Nephron progenitor cell (in vitro differentiated cells): ENCODE measurements at regions not wholly inside any gene's neighbourhood (a gene's known extent, or its start where the extent isn't known, plus 50 kb on each side); places are given as distances from the start of the nearest gene placed in this dataset.

Source experiments
- DNase-seq: peaks from one replicate; pipeline ENCODE4 v3.0.0; 2021
- H3K27ac Mint-ChIP-seq: 2 replicates; pipeline ENCODE4 v1.8.0; 2021; ENCODE audit warnings: mild to moderate bottlenecking, moderate library complexity, mixed read lengths
- H3K27me3 Mint-ChIP-seq: 2 replicates; pipeline ENCODE4 v1.8.0; 2021; ENCODE audit warnings: mild to moderate bottlenecking, low read depth, mixed read lengths; ENCODE audit not compliant: poor library complexity
- H3K36me3 Mint-ChIP-seq: 2 replicates; pipeline ENCODE4 v1.8.0; 2021; ENCODE audit warnings: low read depth, mixed read lengths
- H3K4me1 Mint-ChIP-seq: 2 replicates; pipeline ENCODE4 v1.8.0; 2021; ENCODE audit warnings: mixed read lengths
- H3K4me3 Mint-ChIP-seq: 2 replicates; pipeline ENCODE4 v1.8.0; 2021; ENCODE audit warnings: mild to moderate bottlenecking, moderate library complexity, mixed read lengths
- H3K9me3 Mint-ChIP-seq: 2 replicates; pipeline ENCODE4 v1.8.0; 2021; ENCODE audit warnings: mild to moderate bottlenecking, moderate library complexity, mixed read lengths
- TF ChIP-seq, protein P1 (sequence below): fragments of 200-600 bp; sonication (generic); IDR thresholded peaks from 2 replicates; pipeline ENCODE4 v1.5.0; 2021; ENCODE audit warnings: antibody characterized with exemption

DNA sequence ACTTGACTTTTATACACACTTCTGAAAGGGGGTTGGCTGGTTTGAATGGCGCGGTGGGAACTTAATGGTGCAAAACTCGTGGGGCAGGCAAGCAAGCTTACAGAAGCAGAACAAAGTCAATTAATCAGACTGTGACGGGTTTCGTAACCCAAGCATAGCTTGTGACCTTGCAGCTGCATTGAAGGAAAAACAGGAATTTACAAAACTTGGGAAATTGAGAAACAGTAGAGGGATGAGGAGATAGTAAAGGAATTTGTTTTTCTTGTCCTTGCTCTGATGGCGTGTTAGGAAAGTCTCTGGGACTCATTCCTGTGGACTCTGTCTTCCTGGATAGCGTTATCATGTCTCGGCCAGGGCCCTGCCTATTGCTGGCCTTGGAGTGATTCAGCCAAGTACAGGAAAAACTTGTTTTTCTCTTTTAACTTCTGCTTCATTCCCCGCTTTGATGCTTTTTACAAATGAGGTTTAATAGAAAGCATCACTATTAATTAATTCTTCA is 220.0 kb upstream of the KCND2 start:
- H3K27me3 Mint-ChIP-seq, result no peaks in the 10 kb centered on the region
- H3K4me3 Mint-ChIP-seq, result no peak overlapping the region
- peak overlapping the region; percentile 83 for H3K27ac Mint-ChIP-seq
- peaks cover 39% of the 10 kb centered on the region for H3K4me1 Mint-ChIP-seq
- TF ChIP-seq, protein P1, sequence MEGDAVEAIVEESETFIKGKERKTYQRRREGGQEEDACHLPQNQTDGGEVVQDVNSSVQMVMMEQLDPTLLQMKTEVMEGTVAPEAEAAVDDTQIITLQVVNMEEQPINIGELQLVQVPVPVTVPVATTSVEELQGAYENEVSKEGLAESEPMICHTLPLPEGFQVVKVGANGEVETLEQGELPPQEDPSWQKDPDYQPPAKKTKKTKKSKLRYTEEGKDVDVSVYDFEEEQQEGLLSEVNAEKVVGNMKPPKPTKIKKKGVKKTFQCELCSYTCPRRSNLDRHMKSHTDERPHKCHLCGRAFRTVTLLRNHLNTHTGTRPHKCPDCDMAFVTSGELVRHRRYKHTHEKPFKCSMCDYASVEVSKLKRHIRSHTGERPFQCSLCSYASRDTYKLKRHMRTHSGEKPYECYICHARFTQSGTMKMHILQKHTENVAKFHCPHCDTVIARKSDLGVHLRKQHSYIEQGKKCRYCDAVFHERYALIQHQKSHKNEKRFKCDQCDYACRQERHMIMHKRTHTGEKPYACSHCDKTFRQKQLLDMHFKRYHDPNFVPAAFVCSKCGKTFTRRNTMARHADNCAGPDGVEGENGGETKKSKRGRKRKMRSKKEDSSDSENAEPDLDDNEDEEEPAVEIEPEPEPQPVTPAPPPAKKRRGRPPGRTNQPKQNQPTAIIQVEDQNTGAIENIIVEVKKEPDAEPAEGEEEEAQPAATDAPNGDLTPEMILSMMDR, result no peak
- no peaks in the 10 kb centered on the region for H3K36me3 Mint-ChIP-seq
- H3K9me3 Mint-ChIP-seq, result peaks cover 6% of the 10 kb centered on the region
- peak; percentile 41 for DNase-seq

- TF ChIP-seq, protein P1, result no peak
- Mint-ChIP-seq H3K4me3 (no peak overlapping the region), H3K27ac (peak overlapping the region; percentile 83), H3K36me3 (no peaks in the 10 kb centered on the region), H3K27me3 (no peaks in the 10 kb centered on the region), H3K9me3 (peaks cover 6% of the 10 kb centered on the region), H3K4me1 (peaks cover 39% of the 10 kb centered on the region)
- no peak for DNase-seq
Observed at GRCh38 chr7:120053390-120053961, 219.5 kb upstream of the KCND2 start.

DNA sequence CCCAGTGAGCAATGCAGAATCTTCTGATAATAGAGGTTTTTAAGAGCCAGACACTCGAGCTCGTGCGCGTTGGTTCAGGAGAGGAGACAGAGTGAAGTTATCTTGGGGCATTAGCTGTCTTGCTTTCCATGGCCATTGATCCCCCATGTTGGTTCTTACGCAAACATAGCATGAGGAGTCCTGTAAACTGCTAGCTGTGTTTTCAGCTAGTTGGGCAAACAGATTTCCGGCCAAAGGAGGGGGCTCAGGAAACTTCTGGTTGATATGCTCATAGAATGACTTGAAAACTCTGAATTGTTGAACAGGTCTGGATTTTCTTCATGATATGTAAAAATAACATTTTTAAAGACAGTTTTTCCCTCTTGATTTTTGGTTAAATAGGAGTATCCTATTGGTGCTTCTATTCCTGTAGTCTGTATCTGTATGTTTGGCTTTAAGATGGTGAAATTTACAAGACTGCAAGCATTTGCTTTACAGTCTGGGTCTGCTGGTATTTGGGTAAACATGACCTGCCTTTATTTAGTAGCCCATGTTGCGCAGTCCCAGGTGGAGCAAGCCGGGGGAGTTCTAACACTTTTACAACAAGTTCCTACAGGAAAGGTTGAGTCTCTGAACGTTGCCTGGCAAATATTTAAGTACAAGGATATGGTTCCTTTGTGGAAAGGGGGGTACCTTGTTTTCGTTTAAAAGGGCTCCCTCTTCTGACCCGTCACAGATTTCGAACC is 218.4 kb upstream of the KCND2 start:
- Mint-ChIP-seq H3K4me3 (no peak overlapping the region), H3K4me1 (peaks cover 39% of the 10 kb centered on the region), H3K36me3 (no peaks in the 10 kb centered on the region), H3K27me3 (no peaks in the 10 kb centered on the region), H3K27ac (no peak overlapping the region), H3K9me3 (peaks cover 6% of the 10 kb centered on the region)
- TF ChIP-seq, protein P1, result no peak
- no peak for DNase-seq

DNA sequence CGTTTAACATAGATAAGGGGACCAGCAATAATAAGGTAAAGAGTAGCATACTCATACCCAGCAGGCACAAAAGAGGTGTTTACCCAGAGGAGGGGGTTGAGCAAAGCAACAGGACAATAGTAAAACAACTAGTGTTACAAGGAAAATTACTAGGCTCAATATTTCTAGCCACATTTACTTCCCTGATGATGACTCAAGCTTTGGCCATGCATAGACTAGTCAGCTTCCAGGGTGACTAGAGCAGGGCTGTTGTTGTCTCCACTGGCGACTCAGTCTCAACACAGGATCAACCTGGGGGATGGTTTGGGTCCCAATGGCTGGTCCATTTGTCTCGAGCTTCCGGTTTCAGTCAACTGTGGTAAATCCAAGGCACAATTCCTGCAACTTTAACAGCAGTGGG is 217.7 kb upstream of the KCND2 start:
- Mint-ChIP-seq H3K36me3 (no peaks in the 10 kb centered on the region), H3K4me1 (peaks cover 39% of the 10 kb centered on the region), H3K27me3 (no peaks in the 10 kb centered on the region), H3K9me3 (peaks cover 6% of the 10 kb centered on the region), H3K4me3 (no peak overlapping the region), H3K27ac (no peak overlapping the region)
- DNase-seq, result no peak
- TF ChIP-seq, protein P1, result no peak

DNA sequence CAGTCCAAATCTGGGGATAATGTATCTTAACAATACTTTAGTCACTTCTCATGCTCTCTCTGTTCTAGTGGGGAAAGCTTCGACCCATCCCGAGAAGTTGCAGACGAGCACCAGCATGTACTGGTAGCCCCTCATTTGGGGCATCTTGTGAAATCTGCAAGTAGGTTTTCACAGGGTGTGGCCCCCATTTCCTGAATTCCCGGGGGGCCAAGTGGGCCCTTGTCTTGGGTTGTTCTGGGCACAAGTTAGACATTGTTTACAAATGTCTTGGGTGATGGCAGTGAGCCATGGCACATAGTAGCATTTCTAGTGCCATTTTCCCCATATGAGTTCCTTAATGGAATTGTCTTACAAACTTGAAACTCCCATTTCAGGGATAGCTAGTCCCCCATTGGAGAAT is 216.7 kb upstream of the KCND2 start:
- peaks cover 6% of the 10 kb centered on the region for H3K9me3 Mint-ChIP-seq
- TF ChIP-seq, protein P1, result no peak
- no peaks in the 10 kb centered on the region for H3K27me3 Mint-ChIP-seq
- peaks cover 36% of the 10 kb centered on the region for H3K4me1 Mint-ChIP-seq
- no peak overlapping the region for H3K27ac Mint-ChIP-seq
- no peak for DNase-seq
- no peaks in the 10 kb centered on the region for H3K36me3 Mint-ChIP-seq
- no peak overlapping the region for H3K4me3 Mint-ChIP-seq

DNA sequence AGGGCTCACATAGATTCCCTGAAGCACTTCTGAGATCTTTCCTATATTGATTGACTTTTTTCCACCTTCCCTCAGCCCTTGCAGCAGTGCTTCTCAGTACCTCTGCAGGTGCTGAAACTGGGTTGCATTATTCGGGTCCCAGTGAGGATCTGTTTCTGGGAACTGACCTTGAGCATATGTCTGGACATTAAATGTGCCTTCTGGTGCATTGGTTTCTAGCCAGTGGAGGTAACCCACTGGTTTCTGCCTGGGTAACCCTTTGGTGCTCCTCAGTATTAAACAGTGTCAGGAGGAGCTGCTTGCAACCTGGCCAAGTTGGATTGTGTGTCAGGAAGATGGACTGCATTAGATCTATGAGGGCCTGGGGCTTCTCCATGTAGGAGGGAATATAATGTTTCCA is 213.3 kb upstream of the KCND2 start:
- Mint-ChIP-seq H3K36me3 (no peaks in the 10 kb centered on the region), H3K4me3 (no peak overlapping the region), H3K27ac (no peak overlapping the region), H3K4me1 (peaks cover 5% of the 10 kb centered on the region), H3K9me3 (peaks cover 5% of the 10 kb centered on the region), H3K27me3 (no peaks in the 10 kb centered on the region)
- no peak for DNase-seq
- TF ChIP-seq, protein P1, result no peak
